Nephron progenitor cell (in vitro differentiated cells): ENCODE measurements at regions not wholly inside any gene's neighbourhood (a gene's known extent, or its start where the extent isn't known, plus 50 kb on each side); places are given as distances from the start of the nearest gene placed in this dataset.

Experiments
- DNase-seq: peaks from one replicate; pipeline ENCODE4 v3.0.0; 2021
- H3K27ac Mint-ChIP-seq: 2 replicates; pipeline ENCODE4 v1.8.0; 2021; ENCODE audit warnings: mild to moderate bottlenecking, moderate library complexity, mixed read lengths
- H3K27me3 Mint-ChIP-seq: 2 replicates; pipeline ENCODE4 v1.8.0; 2021; ENCODE audit warnings: mild to moderate bottlenecking, low read depth, mixed read lengths; ENCODE audit not compliant: poor library complexity
- H3K36me3 Mint-ChIP-seq: 2 replicates; pipeline ENCODE4 v1.8.0; 2021; ENCODE audit warnings: low read depth, mixed read lengths
- H3K4me1 Mint-ChIP-seq: 2 replicates; pipeline ENCODE4 v1.8.0; 2021; ENCODE audit warnings: mixed read lengths
- H3K4me3 Mint-ChIP-seq: 2 replicates; pipeline ENCODE4 v1.8.0; 2021; ENCODE audit warnings: mild to moderate bottlenecking, moderate library complexity, mixed read lengths
- H3K9me3 Mint-ChIP-seq: 2 replicates; pipeline ENCODE4 v1.8.0; 2021; ENCODE audit warnings: mild to moderate bottlenecking, moderate library complexity, mixed read lengths
- TF ChIP-seq, protein P1 (sequence below): fragments of 200-600 bp; sonication (generic); IDR thresholded peaks from 2 replicates; pipeline ENCODE4 v1.5.0; 2021; ENCODE audit warnings: antibody characterized with exemption

DNA sequence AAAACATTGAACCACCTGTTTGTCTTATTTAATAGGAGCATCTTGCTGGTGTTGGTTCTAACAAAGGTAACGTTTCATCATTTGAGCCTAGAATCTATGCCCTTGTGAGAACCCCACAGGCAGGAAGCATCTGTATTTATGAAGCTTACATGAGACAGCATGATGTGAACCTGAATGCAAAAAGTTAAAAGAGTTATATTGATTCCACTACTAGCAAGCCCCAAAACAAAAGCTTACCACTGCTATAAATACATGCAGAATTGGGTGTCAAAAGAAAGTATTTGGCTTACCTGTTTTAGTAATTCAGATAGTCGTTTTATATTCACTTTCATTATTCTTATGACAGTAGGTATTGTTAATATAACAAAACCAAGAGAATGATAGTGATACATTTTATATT lies 301.2 kb upstream of the ADGRL2 start:
- Mint-ChIP-seq H3K9me3 (no peaks in the 10 kb centered on the region), H3K27ac (no peak overlapping the region), H3K27me3 (peaks cover 4% of the 10 kb centered on the region), H3K4me3 (no peak overlapping the region), H3K36me3 (no peaks in the 10 kb centered on the region), H3K4me1 (no peaks in the 10 kb centered on the region)
- no peak for DNase-seq
- TF ChIP-seq, protein P1, sequence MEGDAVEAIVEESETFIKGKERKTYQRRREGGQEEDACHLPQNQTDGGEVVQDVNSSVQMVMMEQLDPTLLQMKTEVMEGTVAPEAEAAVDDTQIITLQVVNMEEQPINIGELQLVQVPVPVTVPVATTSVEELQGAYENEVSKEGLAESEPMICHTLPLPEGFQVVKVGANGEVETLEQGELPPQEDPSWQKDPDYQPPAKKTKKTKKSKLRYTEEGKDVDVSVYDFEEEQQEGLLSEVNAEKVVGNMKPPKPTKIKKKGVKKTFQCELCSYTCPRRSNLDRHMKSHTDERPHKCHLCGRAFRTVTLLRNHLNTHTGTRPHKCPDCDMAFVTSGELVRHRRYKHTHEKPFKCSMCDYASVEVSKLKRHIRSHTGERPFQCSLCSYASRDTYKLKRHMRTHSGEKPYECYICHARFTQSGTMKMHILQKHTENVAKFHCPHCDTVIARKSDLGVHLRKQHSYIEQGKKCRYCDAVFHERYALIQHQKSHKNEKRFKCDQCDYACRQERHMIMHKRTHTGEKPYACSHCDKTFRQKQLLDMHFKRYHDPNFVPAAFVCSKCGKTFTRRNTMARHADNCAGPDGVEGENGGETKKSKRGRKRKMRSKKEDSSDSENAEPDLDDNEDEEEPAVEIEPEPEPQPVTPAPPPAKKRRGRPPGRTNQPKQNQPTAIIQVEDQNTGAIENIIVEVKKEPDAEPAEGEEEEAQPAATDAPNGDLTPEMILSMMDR = no peak

DNA sequence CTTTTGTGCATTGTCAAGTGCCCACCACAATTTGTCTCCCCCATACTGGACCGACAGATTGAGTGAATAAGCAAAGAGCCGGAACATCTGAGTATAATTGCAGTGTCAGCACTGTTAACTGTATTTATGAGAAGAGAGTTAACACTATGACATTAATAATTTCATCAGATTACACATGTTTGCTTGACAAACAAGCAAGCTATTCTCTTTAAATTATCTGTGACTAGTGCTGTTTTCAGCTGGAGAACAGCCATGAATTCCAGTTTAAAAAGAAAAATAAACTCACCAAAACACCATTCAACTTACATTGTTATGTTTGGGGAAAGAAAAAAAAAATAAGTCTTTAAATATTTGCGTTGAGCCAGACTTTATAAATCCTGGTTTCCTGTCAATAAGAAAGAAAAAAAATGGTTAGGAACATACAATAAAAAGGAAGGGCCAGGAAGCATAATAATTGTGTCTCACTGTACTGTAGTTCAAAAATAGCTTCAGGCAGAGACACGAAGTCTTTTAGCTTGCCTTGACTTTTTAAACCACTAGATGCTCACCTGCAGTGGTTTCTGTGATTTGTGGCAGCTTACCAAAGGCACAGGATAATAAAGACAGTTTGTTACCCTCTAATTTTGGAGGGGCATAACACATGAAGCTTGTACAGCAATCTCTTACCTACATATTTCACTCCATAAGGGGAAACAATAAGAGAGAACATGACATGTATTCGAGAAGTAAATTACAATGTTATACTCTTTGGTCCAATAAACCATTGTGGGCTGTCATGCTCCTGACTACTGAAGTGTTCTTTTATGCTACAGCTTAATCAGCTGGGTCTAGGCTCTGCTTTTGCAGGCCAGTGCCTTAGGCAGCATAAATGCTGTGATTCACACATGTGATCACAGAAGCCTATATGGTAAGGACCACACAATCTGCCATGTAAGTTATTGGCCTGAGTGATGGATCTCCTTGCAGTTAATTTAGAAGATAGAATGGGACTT lies 302.0 kb upstream of the ADGRL2 start:
- H3K4me1 Mint-ChIP-seq = no peaks in the 10 kb centered on the region
- no peak overlapping the region for H3K27ac Mint-ChIP-seq
- TF ChIP-seq, protein P1 = no peak
- peaks cover 4% of the 10 kb centered on the region for H3K27me3 Mint-ChIP-seq
- H3K36me3 Mint-ChIP-seq = no peaks in the 10 kb centered on the region
- H3K9me3 Mint-ChIP-seq = no peaks in the 10 kb centered on the region
- no peak for DNase-seq
- H3K4me3 Mint-ChIP-seq = no peak overlapping the region

DNA sequence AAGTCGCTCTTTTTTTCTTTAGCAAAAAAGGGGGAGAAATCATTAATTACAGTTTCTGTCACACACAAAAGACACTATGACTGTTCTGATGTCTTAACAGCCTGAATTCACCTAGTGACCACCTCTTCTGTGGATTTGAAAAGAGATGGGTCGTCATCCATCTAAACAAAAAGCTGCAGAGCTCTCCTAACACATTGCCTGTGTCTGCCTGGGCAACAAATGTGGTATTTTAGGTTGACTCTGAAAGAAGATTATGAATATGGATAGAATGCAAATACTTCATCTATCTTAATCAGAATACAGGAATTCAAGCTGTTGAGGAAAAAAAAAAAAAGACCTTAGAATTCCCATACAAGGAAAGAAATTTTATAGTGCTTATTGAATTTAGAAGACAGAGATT lies 304.4 kb upstream of the ADGRL2 start:
- H3K36me3 Mint-ChIP-seq = no peaks in the 10 kb centered on the region
- H3K4me3 Mint-ChIP-seq = no peak overlapping the region
- H3K4me1 Mint-ChIP-seq = no peaks in the 10 kb centered on the region
- TF ChIP-seq, protein P1 = no peak
- H3K27me3 Mint-ChIP-seq = peaks cover 4% of the 10 kb centered on the region
- no peak overlapping the region for H3K27ac Mint-ChIP-seq
- H3K9me3 Mint-ChIP-seq = no peaks in the 10 kb centered on the region
- DNase-seq = no peak

DNA sequence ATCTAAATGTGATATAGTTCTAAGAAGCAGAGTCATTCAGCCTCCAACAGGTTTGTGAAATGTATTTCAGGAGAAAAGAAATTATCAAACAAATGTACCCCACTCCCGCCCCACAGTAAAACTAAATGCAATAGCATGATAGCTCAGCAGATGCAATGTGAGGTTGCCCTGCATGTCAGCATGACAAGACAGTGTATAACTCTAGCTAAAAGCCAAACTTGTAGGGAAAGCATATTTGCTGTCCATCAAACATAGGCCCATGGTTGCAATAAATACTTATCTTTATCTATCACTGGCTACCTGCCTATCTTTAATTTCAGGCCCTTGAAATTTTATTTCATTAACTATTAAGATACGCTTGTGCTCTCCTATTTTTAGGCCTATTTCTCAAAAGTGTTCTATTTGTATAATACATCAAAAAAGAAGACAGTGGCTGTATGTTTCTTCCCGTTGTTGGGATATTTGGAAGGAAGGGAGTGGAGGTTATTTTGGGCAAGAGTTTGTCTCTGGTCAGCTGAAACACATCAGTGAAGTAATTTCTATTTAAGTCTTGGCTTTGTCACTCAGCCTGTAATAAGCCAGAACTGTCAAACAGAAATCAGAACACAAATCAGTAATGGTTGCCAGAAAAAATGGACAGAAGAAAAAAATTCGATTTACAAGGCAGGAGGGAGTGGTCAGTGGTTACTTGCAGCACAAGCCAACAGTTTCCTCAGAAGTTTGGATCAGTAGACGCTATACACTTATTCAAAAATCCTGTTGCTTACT lies 307.4 kb upstream of the ADGRL2 start:
- Mint-ChIP-seq H3K9me3 (peaks cover 26% of the 10 kb centered on the region), H3K27me3 (peaks cover 7% of the 10 kb centered on the region), H3K36me3 (peaks cover 17% of the 10 kb centered on the region), H3K27ac (no peak overlapping the region), H3K4me3 (no peak overlapping the region), H3K4me1 (no peaks in the 10 kb centered on the region)
- TF ChIP-seq, protein P1 = no peak
- DNase-seq = no peak

DNA sequence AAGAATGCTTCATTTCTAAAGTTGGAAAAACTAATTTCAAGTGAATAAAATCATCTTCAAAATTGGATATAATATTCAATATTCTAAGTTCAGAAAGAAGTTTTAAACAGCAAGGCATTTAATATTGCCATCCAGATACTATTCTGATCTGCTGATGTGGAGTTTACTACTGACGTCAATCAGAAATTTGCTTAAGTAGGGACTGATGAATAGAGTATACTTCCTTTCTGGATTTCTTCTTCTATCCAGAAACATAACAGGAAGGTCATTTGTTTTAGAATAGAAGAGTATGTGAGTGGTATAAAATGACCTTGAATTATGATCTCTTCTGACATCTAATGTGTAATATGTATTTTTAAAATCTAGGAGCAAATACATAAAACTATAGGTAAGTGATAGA lies 308.1 kb upstream of the ADGRL2 start:
- H3K27ac Mint-ChIP-seq = no peak overlapping the region
- peaks cover 7% of the 10 kb centered on the region for H3K27me3 Mint-ChIP-seq
- H3K9me3 Mint-ChIP-seq = peaks cover 33% of the 10 kb centered on the region
- TF ChIP-seq, protein P1 = no peak
- DNase-seq = no peak
- H3K4me3 Mint-ChIP-seq = no peak overlapping the region
- H3K36me3 Mint-ChIP-seq = peaks cover 24% of the 10 kb centered on the region
- no peaks in the 10 kb centered on the region for H3K4me1 Mint-ChIP-seq
